Type B pancreatic cell (in vitro differentiated cells): ENCODE measurements at regions not wholly inside any gene's neighbourhood (a gene's known extent, or its start where the extent isn't known, plus 50 kb on each side); places are given as distances from the start of the nearest gene placed in this dataset.

Experiments used
- DNase-seq: peaks from one replicate; pipeline ENCODE4 v3.0.0; 2021; ENCODE audit warnings: mixed read lengths; ENCODE audit not compliant: unreplicated experiment; ENCODE audit errors: extremely low spot score
- H3K27ac Mint-ChIP-seq: 2 replicates; pipeline ENCODE4 v1.8.0; 2021; ENCODE audit warnings: mild to moderate bottlenecking, mixed read lengths
- H3K27me3 Mint-ChIP-seq: 2 replicates; pipeline ENCODE4 v1.8.0; 2021; ENCODE audit warnings: mixed read lengths
- H3K36me3 Mint-ChIP-seq: 2 replicates; pipeline ENCODE4 v1.8.0; 2021; ENCODE audit warnings: mixed read lengths
- H3K4me1 Mint-ChIP-seq: one replicate; pipeline ENCODE4 v1.8.0; 2021; ENCODE audit warnings: mixed read lengths; ENCODE audit not compliant: unreplicated experiment
- H3K4me3 Mint-ChIP-seq: 2 replicates; pipeline ENCODE4 v1.8.0; 2021; ENCODE audit warnings: mild to moderate bottlenecking, mixed read lengths
- H3K9me3 Mint-ChIP-seq: 2 replicates; pipeline ENCODE4 v1.8.0; 2021; ENCODE audit warnings: mixed read lengths
- CTCF ChIP-seq: fragments of 200-600 bp; sonication (generic); conservative IDR thresholded peaks from 2 replicates; pipeline ENCODE4 v1.5.0; 2021; ENCODE audit warnings: antibody characterized with exemption, mild to moderate bottlenecking

- H3K9me3 Mint-ChIP-seq, result no peaks in the 10 kb centered on the region
- no peaks in the 10 kb centered on the region for H3K36me3 Mint-ChIP-seq
- no peak overlapping the region for H3K27ac Mint-ChIP-seq
- H3K4me3 Mint-ChIP-seq, result no peak overlapping the region
- H3K4me1 Mint-ChIP-seq, result no peaks in the 10 kb centered on the region
- H3K27me3 Mint-ChIP-seq, result peaks cover 31% of the 10 kb centered on the region
- no peak for TF ChIP-seq CTCF
- no peak for DNase-seq
Measured at GRCh38 chr2:118279005-118279404, 190.7 kb downstream of the INSIG2 start.

- peaks cover 27% of the 10 kb centered on the region for H3K27me3 Mint-ChIP-seq
- DNase-seq, result no peak
- H3K36me3 Mint-ChIP-seq, result no peaks in the 10 kb centered on the region
- H3K9me3 Mint-ChIP-seq, result no peaks in the 10 kb centered on the region
- H3K4me1 Mint-ChIP-seq, result no peaks in the 10 kb centered on the region
- H3K4me3 Mint-ChIP-seq, result no peak overlapping the region
- no peak for TF ChIP-seq CTCF
- H3K27ac Mint-ChIP-seq, result no peak overlapping the region
Measured at GRCh38 chr2:118278046-118278445, 189.8 kb downstream of the INSIG2 start.

- no peak for DNase-seq
- TF ChIP-seq CTCF, result no peak
Measured at GRCh38 chr2:118274841-118275510, 186.7 kb downstream of the INSIG2 start.

GRCh38 chr2:118272391-118272790 lies 184.1 kb downstream of the INSIG2 start:
- Mint-ChIP-seq H3K36me3 (no peaks in the 10 kb centered on the region), H3K27me3 (peaks cover 29% of the 10 kb centered on the region), H3K4me3 (no peak overlapping the region), H3K27ac (no peak overlapping the region), H3K4me1 (no peaks in the 10 kb centered on the region), H3K9me3 (no peaks in the 10 kb centered on the region)
- DNase-seq, result no peak
- TF ChIP-seq CTCF, result no peak

More at GRCh38 chr2:118274841-118275510, 186.7 kb downstream of the INSIG2 start:
- Mint-ChIP-seq H3K36me3 (no peaks in the 10 kb centered on the region), H3K9me3 (no peaks in the 10 kb centered on the region), H3K27me3 (peaks cover 27% of the 10 kb centered on the region), H3K4me3 (no peak overlapping the region), H3K27ac (no peak overlapping the region), H3K4me1 (no peaks in the 10 kb centered on the region)

DNA sequence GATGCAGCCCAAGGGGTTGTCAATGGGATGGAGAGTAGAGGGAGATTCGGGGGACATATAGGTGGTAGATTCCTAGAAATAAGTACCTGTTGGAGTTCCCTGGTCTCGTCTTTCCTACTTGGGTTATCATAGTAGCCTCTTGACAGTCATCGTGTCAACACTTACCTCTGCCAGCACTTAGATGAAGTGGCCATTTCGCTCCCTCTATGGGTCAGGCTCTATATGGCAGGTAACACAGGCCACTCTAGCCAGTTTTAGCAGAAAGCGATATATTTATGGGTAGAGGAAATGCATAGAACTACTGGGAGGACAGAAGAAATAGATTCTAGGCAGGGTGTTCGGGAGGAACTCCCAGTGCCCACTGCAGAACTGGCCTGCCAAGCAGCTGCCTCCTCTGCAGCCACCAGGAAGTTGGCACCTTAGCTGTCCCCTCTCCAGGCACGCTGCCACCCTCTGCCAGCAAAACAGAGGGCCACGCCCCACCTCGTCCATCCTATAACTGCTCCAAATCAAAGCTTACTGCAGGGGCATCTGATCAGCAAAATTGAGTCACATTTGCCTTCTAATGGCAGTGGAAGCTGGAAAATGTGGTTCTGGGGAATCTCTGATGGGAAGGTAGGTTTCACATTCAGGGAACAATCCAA lies 181.3 kb downstream of the INSIG2 start:
- Mint-ChIP-seq H3K27ac (no peak overlapping the region), H3K4me1 (peaks cover 4% of the 10 kb centered on the region), H3K4me3 (no peak overlapping the region), H3K27me3 (peaks cover 28% of the 10 kb centered on the region), H3K9me3 (no peaks in the 10 kb centered on the region), H3K36me3 (no peaks in the 10 kb centered on the region)
- peak; percentile 44 for TF ChIP-seq CTCF
- DNase-seq, result no peak
